HG02870 (cell line): ENCODE measurements at regions not wholly inside any gene's neighbourhood (a gene's known extent, or its start where the extent isn't known, plus 50 kb on each side); places are given as distances from the start of the nearest gene placed in this dataset.

ENCODE experiments used
- ATAC-seq: cut with Tn5 transposase; IDR thresholded peaks from one replicate; pipeline ENCODE4 v1.9.1; 2021; ENCODE audit warnings: mild to moderate bottlenecking, moderate library complexity; ENCODE audit not compliant: unreplicated experiment

DNA sequence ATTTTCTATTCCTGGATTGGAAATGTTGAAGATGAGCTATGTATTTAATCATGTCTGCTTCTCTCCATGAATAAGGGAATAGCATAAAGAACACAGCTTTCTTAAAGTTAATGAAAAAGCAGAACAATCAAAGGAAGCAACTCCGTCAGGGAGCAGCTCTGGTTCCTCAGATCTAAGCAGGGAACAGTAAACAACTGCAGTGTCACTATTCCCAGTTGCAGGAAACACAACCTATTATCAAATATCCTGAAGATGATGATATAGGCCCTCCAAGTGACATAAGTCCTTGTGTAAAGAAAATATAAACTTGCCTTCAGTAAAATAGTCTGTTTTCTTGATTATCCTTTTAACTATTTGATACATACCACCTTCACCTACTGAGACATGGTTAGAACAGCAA, 228.1 kb downstream of the KCNC2 start:
- ATAC-seq: no peak

DNA sequence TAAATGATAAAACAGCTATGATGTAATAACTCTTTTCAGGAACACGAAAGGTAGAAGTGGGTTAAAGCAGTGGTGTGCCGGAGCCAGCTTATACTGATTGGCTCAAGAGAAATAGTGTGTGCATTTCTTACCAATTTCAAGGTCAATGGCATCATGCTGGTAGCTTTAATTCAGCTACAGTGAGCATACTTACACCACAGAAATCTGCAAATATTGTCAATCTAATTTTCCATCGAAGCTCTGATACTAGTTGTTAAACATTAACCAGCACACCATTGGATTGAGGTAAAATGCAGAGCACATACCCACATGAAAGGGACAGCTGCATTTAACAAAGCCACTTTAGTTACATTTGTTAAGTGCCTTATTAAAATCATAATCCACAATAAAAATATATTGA, 225.7 kb downstream of the KCNC2 start:
- no peak for ATAC-seq

DNA sequence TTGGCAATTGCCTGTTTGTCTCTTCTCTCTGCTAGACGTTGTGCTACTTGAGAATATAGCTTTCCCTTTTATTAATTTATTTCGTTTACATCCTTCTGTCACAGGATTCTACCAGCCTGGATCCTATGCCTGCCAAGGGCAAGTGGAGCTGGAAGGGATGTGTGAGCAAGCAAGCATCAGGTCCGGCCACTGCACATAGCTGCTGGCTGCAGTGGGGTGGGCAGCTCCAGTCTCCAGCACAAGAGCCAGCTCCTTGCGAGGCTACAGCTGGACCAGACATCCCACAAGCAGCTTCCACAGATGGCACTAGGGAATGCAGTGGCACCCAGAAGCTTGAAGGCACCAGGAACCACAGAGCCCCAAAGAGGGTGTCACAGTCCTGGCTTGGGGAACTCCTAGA, 225.0 kb downstream of the KCNC2 start:
- no peak for ATAC-seq

DNA sequence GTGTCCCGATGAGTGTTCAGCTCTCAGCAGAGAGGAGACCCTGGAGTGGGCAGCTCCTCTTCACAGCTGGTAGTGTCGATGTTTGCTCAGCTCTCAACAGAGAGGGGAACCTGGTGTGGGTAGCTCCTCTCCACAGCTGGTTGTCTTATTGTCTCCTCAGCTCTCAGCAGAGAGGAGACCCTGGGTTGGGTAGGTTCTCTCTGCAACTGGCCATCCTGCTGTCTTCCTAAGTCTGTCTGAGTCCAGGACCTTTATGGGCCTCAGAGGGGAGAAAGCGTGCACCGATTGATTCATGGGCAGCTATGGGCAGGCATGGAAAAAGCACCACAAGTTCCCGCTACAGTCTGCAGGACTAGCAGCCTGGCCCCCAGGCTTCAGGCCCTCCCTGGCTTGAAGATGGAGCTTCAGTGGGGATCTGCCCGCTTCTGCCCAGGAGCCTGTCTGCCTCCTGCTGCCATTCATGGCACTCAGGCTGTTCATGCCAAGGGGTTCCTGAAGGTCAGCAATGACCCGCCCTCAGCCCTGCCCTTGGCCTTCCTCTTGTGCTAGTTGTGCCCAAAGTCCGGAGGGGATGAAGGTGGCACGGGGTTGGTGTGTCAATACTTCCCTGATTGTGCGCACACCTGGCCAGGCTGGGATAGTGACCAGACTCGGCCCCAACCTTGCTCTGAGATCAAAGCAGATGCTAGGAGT, 224.2 kb downstream of the KCNC2 start:
- no peak for ATAC-seq

DNA sequence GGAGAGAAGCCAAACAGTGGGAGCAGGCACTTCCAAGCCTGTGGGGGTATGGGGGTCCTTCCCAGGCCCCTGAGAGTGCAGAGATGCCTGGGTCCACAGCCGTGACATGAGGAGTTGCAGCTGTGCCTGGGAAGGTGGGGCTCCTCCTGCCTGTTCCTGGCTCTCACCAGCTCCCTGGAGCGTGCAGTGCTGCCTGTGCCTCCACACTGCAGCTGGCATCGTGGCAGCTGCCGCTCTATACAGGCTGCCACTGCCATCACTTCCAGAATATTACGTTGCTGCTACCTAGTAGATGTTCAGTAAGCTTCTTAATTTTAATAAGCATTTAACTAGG, 223.7 kb downstream of the KCNC2 start:
- no peak for ATAC-seq

DNA sequence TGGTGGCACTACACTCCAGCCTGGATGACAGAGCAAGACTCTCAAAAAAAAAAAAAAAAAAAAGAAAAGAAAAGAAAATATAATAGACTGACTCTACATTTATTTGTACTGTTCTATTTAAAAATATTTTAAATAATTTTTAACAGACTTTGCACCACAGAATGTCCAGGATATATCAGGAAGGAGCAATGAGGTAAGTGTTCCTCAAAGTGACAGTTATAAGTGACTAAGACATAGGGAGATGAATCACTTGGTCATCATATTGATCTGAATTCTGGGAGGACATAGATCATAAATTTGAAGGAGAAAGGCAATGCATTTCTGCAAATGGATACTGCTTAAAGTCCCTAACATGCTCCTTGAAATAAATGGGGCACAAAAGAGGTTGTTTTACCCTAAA, 221.5 kb downstream of the KCNC2 start:
- no peak for ATAC-seq
